Muscle layer of colon (tissue), 2 donors: ENCODE measurements at regions not wholly inside any gene's neighbourhood (a gene's known extent, or its start where the extent isn't known, plus 50 kb on each side); places are given as distances from the start of the nearest gene placed in this dataset.

Source experiments
- H3K27ac ChIP-seq: one replicate; pipeline ENCODE4 v1.7.0; 2013; ENCODE audit warnings: low read depth, mild to moderate bottlenecking, low read length, moderate library complexity
- H3K27me3 ChIP-seq, 2 donors: one replicate each; pipeline ENCODE4 v1.7.0; 2013; ENCODE audit warnings: low read length in 2 of 2, mild to moderate bottlenecking in 2 of 2; ENCODE audit not compliant: insufficient read depth in 2 of 2, control insufficient read depth in 1 of 2
- H3K36me3 ChIP-seq: one replicate; pipeline ENCODE4 v1.7.0; 2013; ENCODE audit warnings: mild to moderate bottlenecking, low read length; ENCODE audit not compliant: insufficient read depth
- H3K4me1 ChIP-seq: one replicate; pipeline ENCODE4 v1.7.0; 2013; ENCODE audit warnings: mild to moderate bottlenecking, low read length; ENCODE audit not compliant: insufficient read depth
- H3K4me3 ChIP-seq, 2 donors: one replicate each; pipeline ENCODE4 v1.7.0; 2013; ENCODE audit warnings: low read length in 2 of 2, low read depth in 1 of 2, mild to moderate bottlenecking in 1 of 2, moderate library complexity in 1 of 2
- H3K9ac ChIP-seq: one replicate; pipeline ENCODE4 v1.7.0; 2013; ENCODE audit warnings: low read length
- H3K9me3 ChIP-seq: one replicate; pipeline ENCODE4 v1.7.0; 2013; ENCODE audit warnings: mild to moderate bottlenecking, low read length
- donor health status: abdominal sarcoma.
- donor health status: Adenocarcinoma of cecum.

DNA sequence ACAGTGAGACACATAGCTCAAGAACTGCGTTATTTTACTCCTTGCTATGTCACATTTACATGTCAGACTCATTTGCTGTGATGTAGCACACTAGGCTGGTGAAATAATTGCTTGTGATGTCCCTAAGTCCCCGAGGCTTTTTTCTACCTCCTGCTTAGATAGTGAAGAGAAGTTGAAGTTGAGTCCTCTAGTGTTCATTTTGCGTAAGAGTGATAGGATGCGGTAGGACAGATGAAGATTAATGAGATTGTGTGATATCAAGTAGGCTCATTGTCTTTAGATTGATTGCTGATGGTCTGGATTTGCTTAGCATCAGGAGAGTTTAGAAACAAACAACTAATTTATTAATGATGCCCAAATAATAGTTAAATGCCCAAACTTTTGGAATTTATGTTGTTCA is 173.6 kb upstream of the NUDT6 start:
- no peak overlapping the region for H3K9ac ChIP-seq
- no peak overlapping the region for H3K4me3 ChIP-seq
- H3K27ac ChIP-seq, result no peak overlapping the region
- H3K4me1 ChIP-seq, result no peaks in the 10 kb centered on the region
- H3K27me3 ChIP-seq, result no peaks in the 10 kb centered on the region
- H3K9me3 ChIP-seq, result no peaks in the 10 kb centered on the region
- H3K36me3 ChIP-seq, result peaks cover 2% of the 10 kb centered on the region

DNA sequence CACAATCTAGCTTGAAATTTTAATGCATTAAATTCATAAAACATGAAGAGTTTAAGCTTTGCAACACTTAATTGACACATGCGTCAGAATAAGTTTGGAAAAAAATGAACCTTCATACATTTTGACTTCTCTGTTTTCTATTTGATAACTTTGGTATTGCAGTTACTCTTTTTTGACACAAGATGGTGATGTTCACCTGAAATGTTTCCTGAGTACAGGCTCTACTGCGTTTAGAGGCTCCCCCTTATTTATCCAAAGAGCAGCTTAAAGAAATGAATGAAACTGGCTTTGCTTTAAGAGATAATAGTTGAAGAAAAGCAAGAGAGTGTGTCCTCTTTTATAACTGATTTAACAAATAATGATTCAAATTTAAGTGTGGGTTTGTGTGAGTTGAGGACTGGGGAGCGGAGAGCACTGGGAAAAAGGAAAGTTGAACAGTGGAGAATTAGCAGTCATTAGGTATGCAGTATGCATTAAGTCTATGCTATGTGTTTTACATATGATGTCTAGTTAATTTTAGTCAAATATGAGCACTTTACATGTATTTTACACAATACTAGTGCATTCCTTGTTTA is 180.6 kb upstream of the NUDT6 start:
- Histone ChIP-seq H3K9ac (no peak overlapping the region), H3K9me3 (no peaks in the 10 kb centered on the region), H3K36me3 (no peaks in the 10 kb centered on the region), H3K27ac (no peak overlapping the region), H3K4me1 (peaks cover 13% of the 10 kb centered on the region), H3K4me3 (no peak overlapping the region), H3K27me3 (no peaks in the 10 kb centered on the region)

DNA sequence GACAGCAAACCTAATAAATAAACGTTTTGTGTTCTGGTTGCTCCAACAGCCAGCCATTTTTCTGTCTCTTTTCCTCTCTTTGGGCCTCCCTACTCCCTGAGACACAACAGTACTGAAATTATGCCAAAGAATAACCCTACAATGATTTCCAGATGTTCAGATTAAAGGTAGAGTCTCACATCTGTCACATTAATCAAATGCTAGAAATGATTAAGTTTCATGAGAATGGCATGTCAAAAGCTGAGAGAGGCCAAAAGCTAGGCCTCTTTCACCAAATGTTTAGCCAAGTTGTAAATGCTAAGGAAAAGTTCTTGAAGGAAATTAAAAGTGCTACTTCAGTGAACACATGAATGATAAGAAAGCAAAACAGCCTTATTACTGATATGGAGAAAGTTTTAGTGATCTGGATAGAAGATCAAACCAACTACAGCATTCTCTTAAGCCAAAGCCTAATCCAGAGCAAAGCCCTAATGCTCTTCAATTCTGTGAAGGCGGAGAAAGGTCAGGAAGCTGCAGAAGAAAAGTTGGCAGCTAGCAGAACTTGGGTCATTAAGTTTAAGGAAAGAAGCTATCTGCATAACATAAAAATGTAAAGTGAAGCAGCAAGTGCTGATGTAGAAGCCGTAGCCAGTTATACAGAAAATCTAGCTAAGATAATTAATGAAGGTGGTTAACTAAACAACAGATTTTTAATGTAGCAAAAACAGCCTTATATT is 182.1 kb upstream of the NUDT6 start:
- H3K27me3 ChIP-seq, result no peaks in the 10 kb centered on the region
- no peak overlapping the region for H3K27ac ChIP-seq
- no peak overlapping the region for H3K9ac ChIP-seq
- H3K36me3 ChIP-seq, result no peaks in the 10 kb centered on the region
- H3K4me1 ChIP-seq, result peaks cover 16% of the 10 kb centered on the region
- H3K9me3 ChIP-seq, result no peaks in the 10 kb centered on the region
- no peak overlapping the region for H3K4me3 ChIP-seq

DNA sequence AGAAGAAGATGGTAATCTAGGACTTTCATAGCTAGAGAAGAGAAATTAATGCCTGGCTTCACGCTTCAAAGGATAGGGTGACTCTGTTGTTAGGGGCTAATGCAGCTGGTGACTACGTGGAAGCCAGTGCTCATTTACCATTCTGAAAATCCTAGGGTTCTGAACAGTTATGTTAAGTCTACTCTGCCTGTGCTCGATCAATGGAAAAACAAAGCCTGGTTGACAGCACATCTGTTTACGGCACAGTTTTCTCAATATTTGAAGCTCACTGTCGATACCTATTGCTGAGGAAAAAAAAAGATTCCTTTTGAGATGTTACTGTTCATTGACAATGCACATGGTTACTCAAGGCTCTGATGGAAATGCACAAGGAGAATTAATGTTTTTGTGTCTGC is 182.6 kb upstream of the NUDT6 start:
- peaks cover 21% of the 10 kb centered on the region for H3K4me1 ChIP-seq
- H3K9me3 ChIP-seq, result no peaks in the 10 kb centered on the region
- no peak overlapping the region for H3K27ac ChIP-seq

DNA sequence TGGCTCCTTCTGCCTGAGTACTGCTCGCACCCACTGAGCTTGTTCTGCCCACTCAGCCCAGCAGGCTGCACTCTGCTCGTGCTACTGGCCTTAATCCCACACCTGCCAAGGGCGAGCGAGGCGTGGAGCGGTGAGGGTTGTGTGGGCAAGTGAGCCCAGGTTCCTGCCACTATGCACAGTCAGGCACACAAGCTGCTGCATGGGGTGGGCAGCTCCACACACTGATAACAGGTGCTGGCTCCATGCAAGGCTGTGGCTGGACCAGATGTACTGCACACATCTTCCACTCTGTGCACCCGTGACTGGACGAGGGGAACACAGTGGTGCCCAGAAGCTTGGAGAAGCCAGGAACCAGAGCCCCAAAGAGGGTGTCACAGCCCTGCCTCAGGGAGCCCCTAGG is 184.3 kb upstream of the NUDT6 start:
- Histone ChIP-seq H3K4me1 (peaks cover 23% of the 10 kb centered on the region), H3K9me3 (no peaks in the 10 kb centered on the region), H3K27ac (no peak overlapping the region), H3K4me3 (no peak overlapping the region), H3K27me3 (no peaks in the 10 kb centered on the region), H3K9ac (no peak overlapping the region), H3K36me3 (no peaks in the 10 kb centered on the region)

More for the DNA sequence above, 182.6 kb upstream of the NUDT6 start:
- Histone ChIP-seq H3K4me3 (no peak overlapping the region), H3K36me3 (no peaks in the 10 kb centered on the region), H3K27me3 (no peaks in the 10 kb centered on the region), H3K9ac (no peak overlapping the region)

DNA sequence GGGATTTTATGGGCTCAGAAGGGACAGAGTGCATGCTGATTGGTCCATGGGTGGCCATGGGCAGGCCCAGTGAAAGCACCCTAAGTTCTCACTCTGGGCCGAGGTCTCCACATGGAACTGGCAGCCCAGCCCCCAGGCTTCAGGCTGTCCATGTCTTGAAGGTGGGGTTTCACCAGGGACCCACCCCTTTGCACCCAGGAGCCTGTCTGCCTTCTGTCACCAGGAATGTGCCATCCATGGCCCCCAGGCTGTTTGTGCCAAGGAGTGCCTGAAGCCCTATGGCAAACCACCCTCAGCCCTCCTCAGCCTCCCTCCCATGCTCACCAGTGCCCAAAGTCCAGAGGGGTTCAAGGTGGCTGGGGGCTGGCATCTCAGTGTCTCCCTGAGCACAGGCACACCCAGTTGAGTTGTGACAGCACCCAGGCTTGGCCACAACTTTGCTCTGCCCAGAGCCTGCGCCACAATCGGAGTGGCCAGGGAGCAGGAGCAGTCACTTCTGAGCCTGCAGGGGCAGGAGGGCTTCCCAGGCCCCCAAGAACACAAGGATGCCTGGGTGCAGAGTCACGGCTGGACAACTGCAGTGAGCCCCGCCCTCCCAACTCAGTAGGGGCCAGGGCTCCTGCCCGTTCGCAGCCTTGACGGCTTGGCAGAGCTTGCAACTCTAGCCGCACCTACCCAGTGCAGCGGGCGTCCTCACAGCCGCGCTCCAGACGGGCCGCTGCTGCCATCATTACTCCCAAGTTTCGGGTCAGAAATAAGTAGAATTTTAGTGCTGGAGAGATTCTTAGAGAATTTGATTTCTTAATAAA is 185.3 kb upstream of the NUDT6 start:
- Histone ChIP-seq H3K36me3 (no peaks in the 10 kb centered on the region), H3K4me1 (peaks cover 23% of the 10 kb centered on the region), H3K27ac (no peak overlapping the region), H3K9ac (no peak overlapping the region), H3K9me3 (no peaks in the 10 kb centered on the region), H3K4me3 (no peak overlapping the region), H3K27me3 (no peaks in the 10 kb centered on the region)

DNA sequence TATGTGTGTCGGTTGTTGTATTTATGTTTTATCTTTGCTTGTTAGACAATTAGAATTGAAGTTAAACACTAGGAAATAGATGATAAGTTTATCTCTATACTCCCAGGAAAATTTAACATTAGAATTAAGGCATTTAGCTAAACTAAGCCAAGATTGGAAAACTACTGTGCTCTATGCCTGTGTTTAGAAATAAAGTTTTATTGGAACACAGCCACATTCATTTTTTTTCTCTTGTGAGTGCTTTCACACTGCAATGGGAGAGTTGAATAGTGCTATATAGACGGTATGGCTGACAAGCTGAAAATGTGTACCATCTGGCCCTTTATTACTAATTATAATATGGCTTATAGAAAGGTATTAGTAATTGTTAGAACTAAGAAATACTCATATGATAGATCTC is 186.7 kb upstream of the NUDT6 start:
- no peaks in the 10 kb centered on the region for H3K9me3 ChIP-seq
- no peak overlapping the region for H3K4me3 ChIP-seq
- H3K27me3 ChIP-seq, result no peaks in the 10 kb centered on the region
- no peak overlapping the region for H3K9ac ChIP-seq
- H3K36me3 ChIP-seq, result no peaks in the 10 kb centered on the region
- H3K4me1 ChIP-seq, result peaks cover 29% of the 10 kb centered on the region
- H3K27ac ChIP-seq, result no peak overlapping the region

DNA sequence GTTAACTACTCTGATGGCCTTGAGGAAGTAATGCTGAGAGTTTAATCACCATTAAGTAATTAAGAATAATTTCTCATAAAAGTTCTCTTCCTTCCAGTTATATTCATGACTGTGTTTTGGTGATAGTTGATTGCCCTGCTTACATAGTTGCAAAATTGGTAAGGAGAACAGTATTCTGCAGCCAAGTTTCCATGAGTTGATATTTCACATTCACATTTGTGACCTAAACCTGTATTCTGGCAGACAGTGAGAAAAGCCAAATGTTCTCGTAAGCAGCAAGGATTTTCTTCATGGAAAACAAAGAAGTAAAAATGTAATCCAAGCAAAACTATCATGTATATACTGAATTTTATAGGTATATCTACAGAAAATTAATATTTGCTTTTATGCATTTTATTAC is 187.8 kb upstream of the NUDT6 start:
- Histone ChIP-seq H3K4me1 (peaks cover 19% of the 10 kb centered on the region), H3K27me3 (no peaks in the 10 kb centered on the region), H3K27ac (peak overlapping the region; percentile 3), H3K9ac (no peak overlapping the region), H3K4me3 (no peak overlapping the region), H3K36me3 (no peaks in the 10 kb centered on the region), H3K9me3 (no peaks in the 10 kb centered on the region)

DNA sequence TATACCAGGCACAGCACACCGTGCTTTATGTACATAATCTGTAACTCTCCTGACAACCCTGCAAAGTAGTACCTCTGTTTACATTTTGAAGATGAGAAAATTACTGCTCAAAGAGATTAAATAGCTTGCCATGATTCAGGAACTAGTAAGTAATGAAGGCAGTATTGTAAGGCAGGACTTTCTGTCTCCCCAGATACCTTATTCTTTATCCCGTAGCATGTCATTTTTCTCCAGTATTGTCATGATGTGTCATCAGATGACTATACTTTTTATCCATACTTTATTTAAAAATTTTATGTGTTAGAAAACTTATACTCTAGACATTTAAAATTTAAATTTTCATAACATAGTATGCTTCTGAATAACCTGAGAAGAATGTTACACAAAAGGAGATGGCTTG is 188.3 kb upstream of the NUDT6 start:
- peak overlapping the region; percentile 3 for H3K27ac ChIP-seq

DNA sequence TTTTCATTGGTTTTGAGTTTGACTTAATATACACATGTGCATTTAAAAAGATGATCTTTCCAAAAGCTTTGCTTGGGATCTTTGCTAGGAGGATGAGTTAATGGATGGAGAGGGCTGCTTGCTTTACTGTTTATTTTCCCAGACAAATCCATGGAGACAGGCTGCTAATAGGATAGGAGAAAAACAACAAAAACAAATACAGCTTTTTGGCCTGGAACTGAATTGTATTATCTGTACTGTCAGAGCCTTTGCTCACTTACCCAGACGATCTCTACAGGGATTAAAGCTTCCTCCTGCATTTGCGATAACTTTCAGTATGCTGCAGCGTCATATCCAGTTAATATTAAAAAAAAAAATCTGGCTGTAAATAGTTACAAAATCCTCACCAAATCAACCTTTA is 190.8 kb upstream of the NUDT6 start:
- Histone ChIP-seq H3K9ac (no peak overlapping the region), H3K4me1 (peaks cover 17% of the 10 kb centered on the region), H3K27me3 (no peaks in the 10 kb centered on the region), H3K27ac (no peak overlapping the region), H3K4me3 (no peak overlapping the region), H3K36me3 (no peaks in the 10 kb centered on the region), H3K9me3 (no peaks in the 10 kb centered on the region)

More for the DNA sequence above, 188.3 kb upstream of the NUDT6 start:
- Histone ChIP-seq H3K4me1 (peaks cover 17% of the 10 kb centered on the region), H3K36me3 (no peaks in the 10 kb centered on the region), H3K27me3 (no peaks in the 10 kb centered on the region), H3K9me3 (no peaks in the 10 kb centered on the region), H3K9ac (no peak overlapping the region), H3K4me3 (no peak overlapping the region)

DNA sequence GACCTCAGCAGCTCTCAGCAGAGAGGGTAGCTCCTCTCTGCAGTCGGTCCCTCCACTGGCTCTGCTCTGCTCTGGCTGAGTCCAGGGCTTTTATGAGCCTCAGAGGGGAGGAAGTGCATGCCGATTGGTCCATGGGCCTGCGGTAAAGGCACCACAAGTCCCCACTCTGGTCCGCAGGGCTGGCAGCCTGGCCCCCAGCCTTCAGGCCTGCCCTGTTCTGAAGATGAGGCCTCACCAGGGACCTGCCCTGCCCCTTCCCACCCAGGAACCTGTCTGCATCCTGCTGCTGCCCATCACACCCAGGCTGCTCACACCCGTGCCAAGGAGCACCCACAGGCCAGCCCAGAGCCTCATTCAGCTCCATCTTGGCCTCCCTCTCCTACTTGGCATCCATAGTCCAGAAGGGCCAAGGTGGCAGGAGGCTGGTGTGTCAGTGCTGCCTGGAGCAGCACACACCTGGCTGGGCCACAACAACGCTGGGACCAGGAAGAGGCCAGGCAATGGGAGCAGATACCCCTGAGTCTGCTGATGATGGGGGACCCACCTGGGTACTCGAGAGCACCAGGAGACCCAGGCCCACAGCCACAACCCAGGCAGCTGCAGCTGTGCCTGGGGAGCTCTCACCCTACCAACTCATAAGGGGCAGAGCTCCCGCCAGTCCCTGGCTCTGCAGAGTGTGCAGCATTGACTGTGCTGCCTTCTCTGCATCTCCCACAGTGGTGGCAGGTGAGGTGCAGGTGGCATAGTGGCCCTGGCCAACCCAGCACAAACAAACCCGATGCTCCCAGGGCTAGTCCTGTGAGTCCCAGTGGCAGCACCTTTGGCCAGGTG is 191.9 kb upstream of the NUDT6 start:
- no peak overlapping the region for H3K9ac ChIP-seq
- peaks cover 16% of the 10 kb centered on the region for H3K4me1 ChIP-seq
- no peaks in the 10 kb centered on the region for H3K27me3 ChIP-seq
- no peaks in the 10 kb centered on the region for H3K36me3 ChIP-seq
- H3K4me3 ChIP-seq, result no peak overlapping the region
- no peaks in the 10 kb centered on the region for H3K9me3 ChIP-seq
- no peak overlapping the region for H3K27ac ChIP-seq
